ENCODE measurements at regions not wholly inside any gene's neighbourhood (a gene's known extent, or its start where the extent isn't known, plus 50 kb on each side); places are given as distances from the start of the nearest gene placed in this dataset.
"Not testable (repeated sequence)": the region's sequence is repeated elsewhere in the genome, so short reads cannot be mapped to it uniquely, and the experiment has no call there.

- DNase-seq (ENCODE audit: low read depth) = no peak
- no peak overlapping the region for H3K4me3 ChIP-seq (ENCODE audit: low read depth, low read length)
- no peak for TF ChIP-seq CTCF (IDR thresholded peaks at IDR 0.05; ENCODE audit: insufficient read depth, low read depth, low read length, missing control alignments)
Measured at GRCh38 chr2:121061633-121062032, 223.4 kb downstream of the TFCP2L1 start.

DNA sequence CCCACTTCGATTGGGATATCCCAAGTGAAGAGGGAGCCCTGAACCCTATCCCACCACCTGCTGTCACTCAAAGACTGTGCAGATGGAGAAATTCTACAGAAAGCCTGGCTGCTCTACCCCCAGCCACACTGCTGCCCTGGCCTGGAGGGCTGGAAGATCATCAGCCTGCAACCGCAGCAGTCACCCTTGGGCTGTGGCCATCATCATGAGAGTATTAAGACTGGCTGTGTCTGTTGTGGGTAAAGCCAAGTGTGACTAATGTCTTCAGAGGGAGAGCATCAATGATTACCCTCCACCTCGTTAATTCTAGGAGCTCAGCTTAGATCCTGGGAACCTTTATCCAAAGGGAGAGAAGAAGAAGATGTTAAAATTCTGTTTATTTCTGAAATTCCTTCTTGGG is 221.5 kb downstream of the TFCP2L1 start:
- no peak for TF ChIP-seq CTCF (IDR thresholded peaks at IDR 0.05; ENCODE audit: insufficient read depth, low read depth, low read length, missing control alignments)
- H3K4me3 ChIP-seq (ENCODE audit: low read depth, low read length) = no peak overlapping the region
- DNase-seq (ENCODE audit: low read depth) = no peak

GRCh38 chr2:121064186-121064585 is 220.8 kb downstream of the TFCP2L1 start:
- no peak for TF ChIP-seq CTCF (IDR thresholded peaks at IDR 0.05; ENCODE audit: insufficient read depth, low read depth, low read length, missing control alignments)
- no peak for DNase-seq (ENCODE audit: low read depth)
- no peak overlapping the region for H3K4me3 ChIP-seq (ENCODE audit: low read depth, low read length)

- no peak for TF ChIP-seq CTCF (IDR thresholded peaks at IDR 0.05; ENCODE audit: insufficient read depth, low read depth, low read length, missing control alignments)
- no peak for DNase-seq (ENCODE audit: low read depth)
Measured at GRCh38 chr2:121065239-121065638, 219.8 kb downstream of the TFCP2L1 start.

GRCh38 chr2:121066526-121066925 is 218.5 kb downstream of the TFCP2L1 start:
- no peak for TF ChIP-seq CTCF (IDR thresholded peaks at IDR 0.05; ENCODE audit: insufficient read depth, low read depth, low read length, missing control alignments)
- DNase-seq (ENCODE audit: low read depth) = no peak

More at GRCh38 chr2:121065239-121065638, 219.8 kb downstream of the TFCP2L1 start:
- H3K4me3 ChIP-seq (ENCODE audit: low read depth, low read length) = no peak overlapping the region

DNA sequence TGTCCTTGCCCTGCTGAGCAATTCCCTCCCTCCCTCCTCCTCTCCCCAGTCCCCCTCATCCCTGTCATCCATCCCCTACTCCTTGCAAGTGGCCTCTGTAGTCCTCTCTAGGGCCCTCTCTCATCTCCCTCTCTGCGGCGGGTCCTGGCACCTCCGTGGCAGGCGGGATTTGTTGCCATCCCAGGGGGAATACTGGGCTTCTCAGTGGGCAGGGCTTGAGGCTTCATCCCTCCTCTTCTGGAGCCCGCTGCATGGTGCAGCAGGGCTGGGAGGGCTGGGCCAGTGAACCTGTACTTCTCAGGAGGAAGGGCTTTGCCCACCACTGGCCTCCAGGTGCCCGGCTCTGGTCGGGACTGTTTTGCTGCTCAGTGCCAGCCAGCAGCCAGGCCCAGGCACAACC is 216.2 kb downstream of the TFCP2L1 start:
- TF ChIP-seq CTCF (IDR thresholded peaks at IDR 0.05; ENCODE audit: insufficient read depth, low read depth, low read length, missing control alignments) = no peak
- H3K4me3 ChIP-seq (ENCODE audit: low read depth, low read length) = no peak overlapping the region
- DNase-seq (ENCODE audit: low read depth) = no peak

More at GRCh38 chr2:121066526-121066925, 218.5 kb downstream of the TFCP2L1 start:
- no peak overlapping the region for H3K4me3 ChIP-seq (ENCODE audit: low read depth, low read length)

DNA sequence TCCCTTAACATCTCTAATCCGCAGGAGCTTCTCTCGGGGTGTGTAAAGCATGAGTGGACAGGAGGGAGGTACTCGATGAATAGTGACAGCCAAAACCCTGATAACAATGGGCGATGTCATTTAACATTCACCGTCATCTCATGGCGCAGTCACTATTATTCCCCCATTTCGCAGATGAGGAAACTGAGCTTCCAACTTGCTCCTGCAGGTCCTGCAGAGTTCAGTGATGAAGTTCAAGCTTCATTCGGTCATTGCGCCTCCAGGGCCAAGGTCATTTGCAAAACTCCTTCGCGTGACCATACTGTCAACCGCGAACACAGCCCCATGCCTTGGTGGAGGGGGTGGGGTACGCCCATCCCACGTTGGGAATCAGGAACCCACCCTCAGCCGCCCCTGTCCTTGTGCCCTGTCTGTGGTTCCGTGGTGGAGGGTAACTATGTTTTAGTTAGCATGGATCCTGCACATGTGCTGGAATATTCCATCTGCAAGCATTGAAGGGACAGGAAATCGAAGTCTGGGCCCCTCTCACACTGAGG is 215.5 kb downstream of the TFCP2L1 start:
- DNase-seq (ENCODE audit: low read depth) = no peak
- no peak overlapping the region for H3K4me3 ChIP-seq (ENCODE audit: low read depth, low read length)
- TF ChIP-seq CTCF (IDR thresholded peaks at IDR 0.05; ENCODE audit: insufficient read depth, low read depth, low read length, missing control alignments) = no peak

DNA sequence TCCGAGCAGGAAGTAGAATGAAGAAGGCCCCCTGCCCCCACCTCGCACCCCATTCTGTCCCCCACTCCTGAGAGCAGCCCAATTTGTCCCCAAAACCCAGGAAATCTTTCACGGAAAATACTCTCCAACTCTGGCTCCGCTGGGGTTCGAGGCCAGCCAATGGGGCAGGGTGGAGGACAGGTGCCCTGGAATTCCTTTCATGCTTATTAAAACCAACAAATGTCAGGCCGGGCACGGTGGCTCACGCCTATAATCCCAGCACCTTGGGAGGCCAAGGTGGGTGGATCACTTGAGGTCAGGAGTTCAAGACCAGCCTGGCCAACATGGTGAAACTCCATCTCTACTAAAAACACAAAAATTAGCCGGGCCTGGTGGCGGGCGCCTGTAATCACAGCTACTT is 214.9 kb downstream of the TFCP2L1 start:
- H3K4me3 ChIP-seq (ENCODE audit: low read depth, low read length); DNase-seq (ENCODE audit: low read depth): not testable (repeated sequence)
